HG03575 (cell line): ENCODE measurements at regions not wholly inside any gene's neighbourhood (a gene's known extent, or its start where the extent isn't known, plus 50 kb on each side); places are given as distances from the start of the nearest gene placed in this dataset.

ENCODE experiments used
- ATAC-seq: cut with Tn5 transposase; IDR thresholded peaks from one replicate; pipeline ENCODE4 v1.9.1; 2021; ENCODE audit not compliant: unreplicated experiment, insufficient number of reproducible peaks, low FRiP score; ENCODE audit errors: extremely low read depth

- ATAC-seq = peak; percentile 81
These were observed 97.1 kb upstream of the SELENOP start for GRCh38 chr5:42908509-42909488.

GRCh38 chr5:42908086-42908485, 96.4 kb upstream of the SELENOP start:
- ATAC-seq = no peak

- ATAC-seq = no peak
These were observed 94.1 kb upstream of the SELENOP start for GRCh38 chr5:42905827-42906226.

- no peak for ATAC-seq
These were observed 89.0 kb upstream of the SELENOP start for GRCh38 chr5:42900734-42901133.

- ATAC-seq = no peak
These were observed 87.1 kb upstream of the SELENOP start for GRCh38 chr5:42898760-42899159.

GRCh38 chr5:42896523-42896922, 84.8 kb upstream of the SELENOP start:
- no peak for ATAC-seq

- ATAC-seq = no peak
These were observed 82.4 kb upstream of the SELENOP start for GRCh38 chr5:42894057-42894456.

GRCh38 chr5:42889311-42889933, 77.7 kb upstream of the SELENOP start:
- peak; percentile 91 for ATAC-seq

GRCh38 chr5:42888771-42889170, 77.1 kb upstream of the SELENOP start:
- no peak for ATAC-seq

GRCh38 chr5:42887575-42887974, 75.9 kb upstream of the SELENOP start:
- no peak for ATAC-seq

- ATAC-seq = no peak
These were observed 75.4 kb upstream of the SELENOP start for GRCh38 chr5:42887097-42887496.

GRCh38 chr5:42886635-42887034, 74.9 kb upstream of the SELENOP start:
- no peak for ATAC-seq

- ATAC-seq = no peak
These were observed 72.6 kb upstream of the SELENOP start for GRCh38 chr5:42884326-42884725.

- no peak for ATAC-seq
These were observed 69.9 kb upstream of the SELENOP start for GRCh38 chr5:42881416-42882117.

GRCh38 chr5:42880496-42881150, 68.9 kb upstream of the SELENOP start:
- ATAC-seq = no peak

GRCh38 chr5:42879291-42879690, 67.6 kb upstream of the SELENOP start:
- ATAC-seq = no peak

GRCh38 chr5:42878550-42878949, 66.9 kb upstream of the SELENOP start:
- no peak for ATAC-seq

- no peak for ATAC-seq
These were observed 66.3 kb upstream of the SELENOP start for GRCh38 chr5:42878041-42878440.

GRCh38 chr5:42877431-42877830, 65.7 kb upstream of the SELENOP start:
- no peak for ATAC-seq
